ENCODE measurements at regions not wholly inside any gene's neighbourhood (a gene's known extent, or its start where the extent isn't known, plus 50 kb on each side); places are given as distances from the start of the nearest gene placed in this dataset.

DNA sequence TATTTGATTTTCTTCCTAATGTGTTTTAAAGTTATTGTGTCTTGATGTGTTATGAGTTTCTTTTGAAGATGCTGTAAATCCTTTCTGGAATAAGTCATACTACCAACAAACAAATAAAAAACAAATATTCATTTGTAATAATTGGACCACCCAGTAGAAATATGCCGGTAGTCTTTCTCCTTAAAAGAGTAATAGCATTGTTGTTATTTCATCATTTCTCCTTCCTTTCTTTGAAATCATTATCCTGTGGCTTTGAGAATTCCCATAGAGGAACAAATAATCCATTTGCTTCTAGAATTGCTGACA, 169.4 kb downstream of the NNT start:
- WGBS, 2 donors (ENCODE audit: low coverage in 1 of 2) = 59 to 63% methylated on average over 1 of the region's 1 CpG
- TF ChIP-seq EP300 (IDR thresholded peaks at IDR 0.05; ENCODE audit: low read depth) (no peak), POLR2AphosphoS5 (IDR thresholded peaks at IDR 0.05) (no peak), POLR2A (IDR thresholded peaks at IDR 0.05) (no peak)
- TF ChIP-seq, protein P1, sequence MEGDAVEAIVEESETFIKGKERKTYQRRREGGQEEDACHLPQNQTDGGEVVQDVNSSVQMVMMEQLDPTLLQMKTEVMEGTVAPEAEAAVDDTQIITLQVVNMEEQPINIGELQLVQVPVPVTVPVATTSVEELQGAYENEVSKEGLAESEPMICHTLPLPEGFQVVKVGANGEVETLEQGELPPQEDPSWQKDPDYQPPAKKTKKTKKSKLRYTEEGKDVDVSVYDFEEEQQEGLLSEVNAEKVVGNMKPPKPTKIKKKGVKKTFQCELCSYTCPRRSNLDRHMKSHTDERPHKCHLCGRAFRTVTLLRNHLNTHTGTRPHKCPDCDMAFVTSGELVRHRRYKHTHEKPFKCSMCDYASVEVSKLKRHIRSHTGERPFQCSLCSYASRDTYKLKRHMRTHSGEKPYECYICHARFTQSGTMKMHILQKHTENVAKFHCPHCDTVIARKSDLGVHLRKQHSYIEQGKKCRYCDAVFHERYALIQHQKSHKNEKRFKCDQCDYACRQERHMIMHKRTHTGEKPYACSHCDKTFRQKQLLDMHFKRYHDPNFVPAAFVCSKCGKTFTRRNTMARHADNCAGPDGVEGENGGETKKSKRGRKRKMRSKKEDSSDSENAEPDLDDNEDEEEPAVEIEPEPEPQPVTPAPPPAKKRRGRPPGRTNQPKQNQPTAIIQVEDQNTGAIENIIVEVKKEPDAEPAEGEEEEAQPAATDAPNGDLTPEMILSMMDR (IDR thresholded peaks at IDR 0.05) = no peak
- Histone ChIP-seq H3K27me3 (no peaks in the 10 kb centered on the region), H3K4me3 (no peak overlapping the region), H3K9me3 (no peaks in the 10 kb centered on the region), H3K27ac (no peak overlapping the region), H3K36me3 (no peaks in the 10 kb centered on the region), H3K4me1 (no peaks in the 10 kb centered on the region)
- intact Hi-C loops (cut with DNase I; ENCODE audit: low total_unique reads) (no loop called here), in situ Hi-C loops (cut with MboI; ENCODE audit: low pct_ligation_motif_present in 1 of 4, low pct_unique_long_range_greater_than_20kb in 1 of 4, low sequenced_read_pairs in 3 of 4) (no loop called here)
- no peak for DNase-seq

DNA sequence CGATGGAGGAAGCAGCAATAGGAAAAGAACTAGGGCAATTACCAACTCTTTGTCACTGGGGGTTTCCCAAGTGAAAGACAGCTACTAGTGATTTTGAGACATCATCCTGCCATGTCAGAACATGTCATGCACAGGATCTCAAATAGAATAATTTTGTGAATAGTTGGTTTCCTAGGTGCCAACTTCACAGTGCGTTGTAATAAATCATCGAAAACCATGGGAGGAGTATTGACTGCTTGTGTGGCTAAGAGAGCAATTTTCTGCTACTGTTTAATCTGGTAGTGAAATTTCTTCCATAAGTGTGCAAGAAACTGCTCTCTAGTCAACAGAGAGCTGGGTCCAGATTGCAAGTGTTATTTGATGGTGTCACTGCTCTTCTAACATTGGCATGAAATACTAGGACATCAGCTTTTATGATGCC, 168.6 kb downstream of the NNT start:
- H3K9me3 ChIP-seq = no peaks in the 10 kb centered on the region
- intact Hi-C loops (cut with DNase I; ENCODE audit: low total_unique reads) = no loop called here
- no peak for DNase-seq
- TF ChIP-seq POLR2A (IDR thresholded peaks at IDR 0.05) (no peak), POLR2AphosphoS5 (IDR thresholded peaks at IDR 0.05) (no peak), EP300 (IDR thresholded peaks at IDR 0.05; ENCODE audit: low read depth) (no peak)
- TF ChIP-seq, protein P1 (IDR thresholded peaks at IDR 0.05) = no peak
- H3K27me3 ChIP-seq = no peaks in the 10 kb centered on the region
- H3K27ac ChIP-seq = no peak overlapping the region
- H3K36me3 ChIP-seq = no peaks in the 10 kb centered on the region
- no peaks in the 10 kb centered on the region for H3K4me1 ChIP-seq
- WGBS, 2 donors (ENCODE audit: low coverage in 1 of 2) = 95 to 100% methylated on average over 1 to 3 of the region's 3 CpGs
- in situ Hi-C loops (cut with MboI; ENCODE audit: low pct_ligation_motif_present in 1 of 4, low pct_unique_long_range_greater_than_20kb in 1 of 4, low sequenced_read_pairs in 3 of 4) = no loop called here
- H3K4me3 ChIP-seq = no peak overlapping the region

DNA sequence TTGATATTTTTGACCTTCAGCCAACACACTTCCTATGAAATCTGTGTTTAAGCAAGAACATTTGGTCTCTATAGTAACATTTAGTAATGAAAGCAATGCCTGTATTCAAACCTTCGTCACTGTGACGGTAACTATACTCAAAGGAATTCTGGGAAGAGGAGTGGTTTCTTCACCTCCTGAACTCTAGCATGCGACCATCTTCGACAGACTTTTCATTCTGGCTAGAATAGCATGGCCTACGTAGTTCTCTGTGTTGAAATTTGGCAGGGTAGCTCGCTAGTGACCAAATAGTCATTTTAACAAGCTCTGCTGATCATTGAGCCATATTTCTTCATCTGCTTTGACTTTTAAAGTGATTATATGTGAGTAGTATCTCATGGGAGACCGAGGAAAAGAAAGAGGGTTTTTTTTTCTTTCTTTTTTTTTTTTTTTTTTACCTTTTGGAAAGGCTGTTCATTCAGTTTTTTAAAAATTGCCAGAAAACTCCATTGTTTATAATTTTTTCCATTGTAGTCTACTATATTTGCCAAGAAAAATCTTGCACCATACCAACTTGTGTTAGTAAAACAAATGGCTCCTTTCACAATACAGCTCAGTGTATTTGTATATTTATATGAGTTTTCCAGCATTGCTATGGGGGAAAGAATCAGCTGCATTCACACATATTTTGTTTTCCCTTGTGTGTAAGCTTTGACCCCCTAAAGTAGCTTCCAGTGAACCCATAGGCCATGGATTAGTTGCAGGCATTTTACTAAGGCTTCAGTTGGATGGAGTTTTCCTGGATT, 166.8 kb downstream of the NNT start:
- intact Hi-C loops (cut with DNase I; ENCODE audit: low total_unique reads) (no loop called here), in situ Hi-C loops (cut with MboI; ENCODE audit: low pct_ligation_motif_present in 1 of 4, low pct_unique_long_range_greater_than_20kb in 1 of 4, low sequenced_read_pairs in 3 of 4) (no loop called here)
- TF ChIP-seq POLR2AphosphoS5 (IDR thresholded peaks at IDR 0.05) (peak; percentile 20 to 47 (median 31)), POLR2A (IDR thresholded peaks at IDR 0.05) (no peak)
- H3K9me3 ChIP-seq = no peaks in the 10 kb centered on the region
- DNase-seq = no peak
- 33 to 35% methylated on average over 7 of the region's 7 CpGs for WGBS, 2 donors (ENCODE audit: low coverage in 1 of 2)
- no peaks in the 10 kb centered on the region for H3K4me1 ChIP-seq
- no peak overlapping the region for H3K4me3 ChIP-seq
- no peaks in the 10 kb centered on the region for H3K36me3 ChIP-seq
- peak overlapping the region in 3 of 4 donors; percentile 36 to 51 (median 40) for H3K27ac ChIP-seq
- H3K27me3 ChIP-seq = no peaks in the 10 kb centered on the region

Small RNA genes in the stretch of these regions (small RNA-seq; reads per million reads assigned to genes)
- 0 reads per million in 4 donors for gene RNU6-381P
